B cell (primary cell): ENCODE measurements at regions not wholly inside any gene's neighbourhood (a gene's known extent, or its start where the extent isn't known, plus 50 kb on each side); places are given as distances from the start of the nearest gene placed in this dataset.

Source experiments
- ATAC-seq: fragments of 200-7000 bp; cut with Tn5 transposase; one replicate; pipeline ENCODE4 v1.10.0; 2021; ENCODE audit warnings: low read depth, mild to moderate bottlenecking, moderate number of reproducible peaks, moderate library complexity
- CTCF ChIA-PET: fragments of 350-600 bp; sonication (Branson Sonifier 250); formaldehyde crosslinking; loops from one replicate; lab custom pipeline; 2021; ENCODE audit warnings: antibody characterized with exemption, inconsistent platforms; lab: Charles Lee
- POLR2A ChIA-PET: fragments of 350-600 bp; sonication (Branson Sonifier 250); formaldehyde crosslinking; loops from one replicate; lab custom pipeline; 2021; ENCODE audit warnings: antibody characterized with exemption; lab: Charles Lee
- DNase-seq: peaks from one replicate; pipeline ENCODE4 v3.0.0; 2013
- H2AFZ ChIP-seq: 2 replicates; pipeline ENCODE4 v1.6.1; 2012; ENCODE audit warnings: mild to moderate bottlenecking, low read depth, low read length; ENCODE audit not compliant: insufficient read depth, poor library complexity, severe bottlenecking
- H3K27ac ChIP-seq, 2 donors: 1 replicate in 1 of 2; 2 replicates in 1 of 2; pipeline ENCODE4 v1.5.1; 2012 to 2013; ENCODE audit warnings: low read length in 2 of 2, mild to moderate bottlenecking in 2 of 2, moderate library complexity in 1 of 2
- H3K27me3 ChIP-seq, 4 experiments: fragments of 200-600 bp in 1 of 4; sonication (generic) in 1 of 4; replicated peaks in 1 of 4; 1 replicate in 2 of 4; 2 replicates in 2 of 4; pipeline versions ENCODE4 v1.6.1 to v1.7.0; 2013 to 2016; ENCODE audit warnings: low read length in 3 of 4, mild to moderate bottlenecking in 2 of 4, mixed read lengths in 1 of 4, moderate library complexity in 1 of 4; ENCODE audit not compliant: insufficient read depth in 4 of 4, control insufficient read depth in 3 of 4; ENCODE audit errors: control extremely low read depth in 1 of 4
- H3K36me3 ChIP-seq, 2 experiments: replicated peaks in 1 of 2; 1 replicate in 1 of 2; 2 replicates in 1 of 2; pipeline versions ENCODE4 v1.6.1 to v1.7.1; 2013; ENCODE audit warnings: low read length in 1 of 2; ENCODE audit not compliant: insufficient read depth in 2 of 2, control insufficient read depth in 1 of 2; ENCODE audit errors: control extremely low read depth in 1 of 2, extremely low read depth in 1 of 2
- H3K4me1 ChIP-seq, 2 donors: fragments of 200-600 bp in 1 of 2; sonication (generic) in 1 of 2; 1 replicate in 1 of 2; 2 replicates in 1 of 2; pipeline versions ENCODE4 v1.5.1 to v1.6.1; 2013 to 2017; ENCODE audit warnings: low read length in 2 of 2; ENCODE audit not compliant: control insufficient read depth in 2 of 2, insufficient read depth in 2 of 2
- H3K4me2 ChIP-seq: replicated peaks from 2 replicates; pipeline ENCODE3; 2012; ENCODE audit warnings: mild to moderate bottlenecking, low read depth, low read length; ENCODE audit not compliant: poor library complexity, severe bottlenecking
- H3K4me3 ChIP-seq, 5 experiments: fragments of 200-600 bp in 1 of 5; sonication (generic) in 1 of 5; 1 replicate in 3 of 5; 2 replicates in 2 of 5; pipeline versions ENCODE4 v1.5.1 to v1.7.0; 2011 to 2016; ENCODE audit warnings: low read length in 4 of 5, mild to moderate bottlenecking in 4 of 5, low read depth in 2 of 5, control low read depth in 1 of 5, moderate library complexity in 1 of 5; ENCODE audit not compliant: insufficient read depth in 1 of 5; ENCODE audit errors: control extremely low read depth in 1 of 5, extremely low read depth in 1 of 5
- H3K79me2 ChIP-seq: fragments of 200-600 bp; sonication (generic); one replicate; pipeline ENCODE4 v1.6.0; 2016; ENCODE audit warnings: low read length; ENCODE audit not compliant: control insufficient read depth, insufficient read depth
- H3K9ac ChIP-seq: fragments of 200-600 bp; sonication (generic); 2 replicates; pipeline ENCODE4 v1.6.1; 2017; ENCODE audit warnings: mild to moderate bottlenecking, low read length, moderate library complexity
- H3K9me3 ChIP-seq, 3 donors: one replicate each; pipeline versions ENCODE4 v1.6.1 to v1.7.1; 2013; ENCODE audit warnings: low read length in 2 of 3; ENCODE audit not compliant: control insufficient read depth in 2 of 3, insufficient read depth in 1 of 3; ENCODE audit errors: control extremely low read depth in 1 of 3
- H4K20me1 ChIP-seq: 2 replicates; pipeline ENCODE4 v1.6.0; 2012; ENCODE audit warnings: mild to moderate bottlenecking, low read length; ENCODE audit not compliant: insufficient read depth, control insufficient read depth, poor library complexity, severe bottlenecking
- H3K27ac Mint-ChIP-seq: one replicate; pipeline ENCODE4 v1.8.0; 2021; ENCODE audit warnings: mixed read lengths
- H3K27me3 Mint-ChIP-seq: one replicate; pipeline ENCODE4 v1.8.0; 2021; ENCODE audit warnings: mixed read lengths
- H3K4me1 Mint-ChIP-seq: one replicate; pipeline ENCODE4 v1.8.0; 2021; ENCODE audit warnings: mixed read lengths
- H3K4me3 Mint-ChIP-seq: one replicate; pipeline ENCODE4 v1.8.0; 2021; ENCODE audit warnings: mixed read lengths
- H3K9me3 Mint-ChIP-seq: one replicate; pipeline ENCODE4 v1.8.0; 2022; ENCODE audit warnings: mixed read lengths; ENCODE audit not compliant: insufficient read depth
- EZH2 ChIP-seq: IDR thresholded peaks from 2 replicates; pipeline ENCODE4 v1.6.1; 2012; ENCODE audit warnings: borderline replicate concordance, low read depth, mild to moderate bottlenecking, moderate library complexity, low read length; ENCODE audit not compliant: insufficient read depth, poor library complexity, severe bottlenecking
- WGBS: methylation state at CpG from one replicate; pipeline ENCODE4 v1.1.5; 2013; ENCODE audit warnings: missing lambda C conversion rate; ENCODE audit not compliant: insufficient coverage; 5-methylcytosine and 5-hydroxymethylcytosine counted together
- intact Hi-C: fragments of 100-400 bp; cut with micrococcal nuclease; formaldehyde crosslinking; loops from one replicate; pipeline ENCODE4 v1.10.0; 2022
- TF ChIP-seq, protein P1 (sequence below): fragments of 200-600 bp; IDR thresholded peaks from one replicate; pipeline ENCODE4 v1.8.0; 2022; ENCODE audit warnings: antibody characterized with exemption, mild to moderate bottlenecking

DNA sequence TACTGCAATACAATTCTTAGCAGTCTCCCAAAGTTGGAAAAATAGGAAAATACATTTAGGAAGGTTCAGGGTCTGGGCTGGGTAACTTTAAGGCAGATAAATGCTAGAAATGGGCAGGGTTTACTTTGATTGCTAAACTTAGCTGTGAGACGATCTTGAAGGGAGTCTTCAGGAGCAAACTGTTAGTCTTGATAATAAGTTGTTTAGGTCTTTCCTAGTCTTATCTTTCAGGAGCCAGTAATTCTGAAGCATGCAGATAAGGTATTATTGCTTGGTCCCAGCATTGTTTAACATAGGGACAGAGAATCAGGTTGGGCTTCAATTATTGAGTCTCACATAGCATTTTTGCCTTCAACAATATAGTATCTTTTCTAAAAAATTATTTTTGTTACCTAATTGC lies 262.4 kb upstream of the MIR17HG start:
- intact Hi-C loops = no loop called here
- H3K4me1 ChIP-seq = no peaks in the 10 kb centered on the region
- DNase-seq = no peak
- Mint-ChIP-seq H3K4me1 (no peaks in the 10 kb centered on the region), H3K27me3 (no peaks in the 10 kb centered on the region), H3K27ac (no peak overlapping the region), H3K4me3 (no peak overlapping the region), H3K9me3 (no peaks in the 10 kb centered on the region)
- H3K4me3 ChIP-seq = no peak overlapping the region
- no peak overlapping the region for H2AFZ ChIP-seq
- no peaks in the 10 kb centered on the region for H3K36me3 ChIP-seq
- ChIA-PET CTCF (no interaction called here), POLR2A (no interaction called here)
- no peaks in the 10 kb centered on the region for H3K9me3 ChIP-seq
- WGBS = 100% methylated on average over 1 of the region's 1 CpG
- no peak overlapping the region for H3K9ac ChIP-seq
- no peaks in the 10 kb centered on the region for H3K79me2 ChIP-seq
- H3K4me2 ChIP-seq = no peak overlapping the region
- TF ChIP-seq, protein P1, sequence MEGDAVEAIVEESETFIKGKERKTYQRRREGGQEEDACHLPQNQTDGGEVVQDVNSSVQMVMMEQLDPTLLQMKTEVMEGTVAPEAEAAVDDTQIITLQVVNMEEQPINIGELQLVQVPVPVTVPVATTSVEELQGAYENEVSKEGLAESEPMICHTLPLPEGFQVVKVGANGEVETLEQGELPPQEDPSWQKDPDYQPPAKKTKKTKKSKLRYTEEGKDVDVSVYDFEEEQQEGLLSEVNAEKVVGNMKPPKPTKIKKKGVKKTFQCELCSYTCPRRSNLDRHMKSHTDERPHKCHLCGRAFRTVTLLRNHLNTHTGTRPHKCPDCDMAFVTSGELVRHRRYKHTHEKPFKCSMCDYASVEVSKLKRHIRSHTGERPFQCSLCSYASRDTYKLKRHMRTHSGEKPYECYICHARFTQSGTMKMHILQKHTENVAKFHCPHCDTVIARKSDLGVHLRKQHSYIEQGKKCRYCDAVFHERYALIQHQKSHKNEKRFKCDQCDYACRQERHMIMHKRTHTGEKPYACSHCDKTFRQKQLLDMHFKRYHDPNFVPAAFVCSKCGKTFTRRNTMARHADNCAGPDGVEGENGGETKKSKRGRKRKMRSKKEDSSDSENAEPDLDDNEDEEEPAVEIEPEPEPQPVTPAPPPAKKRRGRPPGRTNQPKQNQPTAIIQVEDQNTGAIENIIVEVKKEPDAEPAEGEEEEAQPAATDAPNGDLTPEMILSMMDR = no peak
- TF ChIP-seq EZH2 = no peak
- ATAC-seq = no peak
- H3K27ac ChIP-seq = no peak overlapping the region
- H3K27me3 ChIP-seq = no peaks in the 10 kb centered on the region
- H4K20me1 ChIP-seq = no peaks in the 10 kb centered on the region

DNA sequence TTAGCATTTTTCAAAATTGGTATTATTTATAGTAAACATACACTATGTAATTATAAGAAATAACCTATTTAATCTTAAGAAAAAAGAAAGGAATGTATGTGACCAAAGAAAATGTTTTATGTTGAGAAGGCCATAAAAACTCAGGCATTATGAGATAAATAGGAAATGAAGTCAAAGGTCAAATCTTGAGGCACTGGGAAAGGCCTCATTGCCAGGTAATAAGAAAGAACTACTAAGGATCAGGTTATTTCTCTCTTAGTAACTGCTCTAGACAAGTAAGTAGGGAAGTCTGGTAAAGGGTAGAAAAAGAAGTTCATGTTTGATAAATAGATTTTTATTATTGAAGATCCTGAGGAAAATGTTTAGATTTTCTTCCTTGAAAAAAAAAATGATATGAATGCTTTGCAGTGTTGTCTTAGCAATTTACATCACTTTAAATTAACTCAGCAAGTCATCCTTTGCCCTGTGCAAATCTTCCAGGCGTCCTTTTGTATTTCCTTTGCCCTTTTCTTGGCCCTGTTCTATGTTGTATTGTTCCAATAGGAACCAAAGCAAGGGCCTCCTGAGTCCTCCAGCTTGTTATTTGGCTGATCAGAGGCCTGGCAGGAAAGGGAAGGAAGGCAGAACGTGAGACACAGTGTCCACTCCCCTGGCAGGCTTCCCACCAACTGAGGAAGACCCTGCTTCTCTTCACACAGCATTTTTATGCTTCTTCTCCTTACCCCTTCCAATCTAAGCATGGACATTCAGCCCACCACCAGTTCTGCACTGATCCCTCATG lies 260.4 kb upstream of the MIR17HG start:
- Histone ChIP-seq H3K4me2 (no peak overlapping the region), H3K27ac (no peak overlapping the region), H2AFZ (no peak overlapping the region), H3K79me2 (no peaks in the 10 kb centered on the region), H3K36me3 (no peaks in the 10 kb centered on the region), H3K27me3 (no peaks in the 10 kb centered on the region), H4K20me1 (no peaks in the 10 kb centered on the region), H3K9ac (no peak overlapping the region), H3K4me3 (no peak overlapping the region), H3K9me3 (no peaks in the 10 kb centered on the region), H3K4me1 (no peaks in the 10 kb centered on the region)
- intact Hi-C loops = no loop called here
- no peaks in the 10 kb centered on the region for H3K27me3 Mint-ChIP-seq
- H3K4me3 Mint-ChIP-seq = no peak overlapping the region
- 33% methylated on average over 1 of the region's 2 CpGs for WGBS
- no peak overlapping the region for H3K27ac Mint-ChIP-seq
- ChIA-PET CTCF (no interaction called here), POLR2A (no interaction called here)
- no peak for TF ChIP-seq EZH2
- TF ChIP-seq, protein P1 = no peak
- DNase-seq (no peak), ATAC-seq (no peak)
- no peaks in the 10 kb centered on the region for H3K4me1 Mint-ChIP-seq
- H3K9me3 Mint-ChIP-seq = no peaks in the 10 kb centered on the region
